GM19467 (cell line): ENCODE measurements at regions not wholly inside any gene's neighbourhood (a gene's known extent, or its start where the extent isn't known, plus 50 kb on each side); places are given as distances from the start of the nearest gene placed in this dataset.
"Not testable (repeated sequence)": the region's sequence is repeated elsewhere in the genome, so short reads cannot be mapped to it uniquely, and the experiment has no call there.

Experiments used
- ATAC-seq: cut with Tn5 transposase; IDR thresholded peaks from one replicate; pipeline ENCODE4 v1.9.1; 2021; ENCODE audit warnings: mild to moderate bottlenecking, moderate library complexity; ENCODE audit not compliant: unreplicated experiment

DNA sequence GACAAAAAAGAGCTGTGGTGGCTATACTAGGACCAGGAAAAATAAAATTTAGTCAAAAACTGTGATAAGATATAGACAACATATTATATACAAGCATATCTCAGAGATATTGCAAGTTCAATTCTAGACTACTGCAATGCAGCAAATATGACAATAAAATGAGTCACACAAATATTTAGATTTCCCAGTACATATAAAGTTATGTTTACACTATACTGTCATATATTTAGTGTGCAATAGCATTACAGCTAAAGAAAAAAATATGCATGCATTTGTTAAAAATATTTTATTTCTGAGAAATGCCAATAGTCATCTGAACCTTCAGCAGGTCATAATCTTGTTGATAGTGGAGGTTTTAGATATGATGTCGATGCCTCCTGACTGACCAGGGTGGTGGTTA lies 72.1 kb downstream of the AKR1C4 start:
- no peak for ATAC-seq

DNA sequence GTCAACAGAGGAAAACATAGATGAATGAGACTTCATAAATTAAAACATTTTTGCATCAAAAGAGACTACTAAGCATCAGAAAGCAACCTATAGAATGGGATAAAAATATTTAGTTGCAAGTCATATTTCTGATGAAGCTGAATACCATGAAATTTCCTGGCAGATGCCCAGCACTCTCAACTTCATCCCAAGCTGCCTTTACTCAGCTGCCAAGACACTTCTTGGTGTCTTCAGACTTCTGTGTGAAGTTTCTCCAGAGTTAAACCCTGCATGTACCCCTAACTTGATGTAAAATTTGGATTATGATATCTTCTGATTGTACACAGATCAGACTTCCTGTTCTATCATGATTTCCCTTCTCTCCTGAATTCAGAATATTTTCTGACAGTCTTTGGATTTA lies 73.2 kb downstream of the AKR1C4 start:
- no peak for ATAC-seq

DNA sequence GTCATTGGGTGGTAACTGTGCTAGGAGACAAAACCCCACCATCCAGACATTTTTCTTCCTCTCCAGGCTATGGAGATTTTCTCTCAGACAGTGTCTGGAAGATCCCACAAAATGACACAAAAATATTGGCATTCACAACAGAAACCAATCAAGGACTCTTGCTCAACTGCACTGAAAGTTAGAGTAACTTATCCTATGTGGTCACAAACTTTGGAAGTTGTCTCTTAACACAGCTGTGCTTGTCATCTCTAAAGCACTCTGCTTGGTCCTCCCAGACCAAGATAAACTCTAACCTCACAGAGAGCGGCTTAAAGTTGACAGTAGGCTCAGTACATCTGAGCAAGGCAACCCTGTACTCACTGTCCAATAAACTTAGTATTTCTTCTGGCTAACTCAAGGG lies 74.9 kb downstream of the AKR1C4 start:
- ATAC-seq: no peak

DNA sequence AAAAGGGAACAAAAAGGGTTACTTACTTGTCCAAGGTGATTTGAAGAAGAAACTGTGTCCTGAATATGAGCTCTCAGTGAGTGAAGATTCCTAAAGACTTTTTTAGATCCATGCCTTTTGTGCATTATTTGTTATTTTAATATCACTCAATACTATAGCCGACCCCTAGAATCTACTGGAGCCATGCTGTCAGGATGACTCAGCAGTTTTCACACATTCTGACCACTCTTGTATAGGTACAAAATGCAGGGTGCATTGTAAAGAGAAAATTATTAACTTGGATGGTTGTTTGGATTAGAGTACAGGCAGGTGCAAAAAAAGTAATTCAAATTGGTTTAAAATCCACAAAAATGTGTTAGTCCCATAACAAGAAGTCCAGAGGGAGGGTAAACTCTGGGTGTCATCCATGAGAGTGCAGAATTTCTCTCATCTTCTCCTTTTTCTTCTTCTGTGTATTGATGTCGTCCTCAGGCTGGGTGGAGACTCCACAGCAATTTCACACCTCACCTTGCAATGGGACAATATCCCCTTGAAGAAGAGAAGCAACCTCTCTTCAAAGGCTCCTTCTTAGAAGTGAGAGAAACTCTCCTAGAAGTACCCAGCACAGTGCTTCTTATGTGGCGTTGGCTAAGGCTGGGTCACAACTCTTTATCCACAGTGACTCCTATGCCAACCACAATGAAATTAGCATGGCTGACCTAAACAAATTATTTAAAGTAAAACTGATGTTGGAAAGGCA lies 75.6 kb downstream of the AKR1C4 start:
- no peak for ATAC-seq

DNA sequence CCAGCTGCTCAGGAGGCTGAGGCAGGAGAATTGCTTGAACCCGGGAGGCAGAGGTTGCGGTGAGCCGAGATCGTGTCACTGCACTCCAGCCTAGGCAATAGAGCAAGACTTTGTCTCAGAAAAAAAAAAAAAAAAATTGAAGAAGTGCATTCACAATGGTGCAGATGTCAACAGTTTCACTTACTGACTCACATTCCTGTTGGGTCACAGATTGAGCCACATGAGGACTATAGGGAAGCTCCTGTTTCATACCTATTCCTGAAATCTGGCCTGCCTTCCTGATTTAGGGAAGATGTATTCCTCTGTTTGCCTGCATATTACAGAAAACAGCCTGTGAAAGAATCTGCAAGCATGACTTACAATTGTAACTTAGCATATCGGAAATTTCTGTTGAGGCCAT lies 78.2 kb downstream of the AKR1C4 start:
- ATAC-seq: no peak

DNA sequence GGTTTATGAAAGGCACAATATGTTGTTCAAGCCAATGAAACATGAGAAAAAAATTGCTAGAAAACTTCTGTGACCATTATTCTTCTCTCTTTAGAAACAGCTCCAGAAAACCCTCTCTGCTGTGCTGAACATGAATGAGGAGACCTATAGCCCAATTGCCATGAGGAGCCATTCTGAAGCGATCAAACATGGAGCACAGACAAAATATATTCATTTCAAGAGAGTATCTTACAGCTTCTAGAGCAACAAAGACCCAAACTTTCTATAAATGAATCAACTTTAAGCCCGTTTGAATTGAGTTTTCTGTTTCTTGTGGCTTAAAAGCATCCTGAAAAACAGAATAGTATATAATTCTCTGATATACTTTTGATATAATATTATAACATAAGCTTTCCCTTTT lies 83.4 kb upstream of the UCN3 start:
- no peak for ATAC-seq

DNA sequence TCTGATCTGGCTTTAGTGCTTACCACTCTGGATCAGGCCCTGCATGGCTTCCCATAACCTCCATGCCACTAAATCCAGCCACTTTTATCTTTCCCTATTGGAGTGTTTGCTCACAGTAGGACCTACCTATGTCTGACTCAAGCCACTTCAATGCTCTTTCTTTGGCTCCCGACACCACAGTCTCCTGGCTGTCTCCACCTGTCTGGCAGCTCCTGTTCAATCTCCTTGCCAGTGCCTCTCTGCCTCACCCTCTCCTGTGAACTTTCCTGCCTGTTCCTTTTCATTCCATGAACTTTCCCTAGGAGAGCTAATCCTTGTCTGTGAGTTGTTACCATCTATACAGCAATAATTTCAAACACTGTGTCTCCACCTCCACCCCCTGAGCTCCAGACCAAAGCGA lies 82.6 kb upstream of the UCN3 start:
- no peak for ATAC-seq

DNA sequence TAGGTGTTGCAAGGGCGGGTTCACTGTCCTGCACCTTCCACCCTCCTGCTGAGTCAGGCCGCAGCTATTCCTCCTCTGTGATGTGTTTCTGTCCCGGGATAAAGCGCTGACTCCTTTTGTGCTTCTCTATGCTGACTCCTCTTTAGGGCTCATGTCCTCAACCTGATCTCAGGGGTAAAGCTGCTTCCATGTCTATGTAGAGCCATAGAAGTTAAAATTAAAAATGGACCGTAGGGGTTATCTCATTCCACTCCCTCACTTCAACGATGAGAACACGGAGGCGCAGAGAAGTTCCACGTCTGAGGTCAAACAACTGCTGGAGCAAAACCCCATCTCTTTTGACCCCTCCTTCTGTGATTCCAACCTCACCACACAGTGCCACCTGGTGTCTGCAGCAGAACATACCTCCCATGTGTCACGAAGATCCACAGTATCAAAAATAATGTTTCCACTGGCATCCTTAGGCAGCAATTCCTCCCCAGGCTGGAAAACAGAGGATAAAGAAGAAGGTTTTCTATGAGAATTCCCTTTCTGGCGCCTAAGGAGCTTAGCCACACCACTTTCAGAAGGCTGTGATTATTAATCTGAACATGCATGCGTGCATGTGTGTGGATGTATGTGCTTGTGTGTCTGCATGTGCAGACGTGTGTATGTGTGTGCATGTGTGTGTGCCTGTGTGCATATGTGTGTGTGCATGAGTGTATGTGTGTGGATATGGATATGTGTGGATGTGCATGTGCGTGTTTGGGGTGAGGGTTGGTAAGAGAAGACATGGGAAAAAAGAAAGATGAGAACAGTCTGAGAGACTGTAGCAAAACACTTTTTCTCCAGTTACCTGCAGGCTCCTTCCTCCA lies 81.2 kb upstream of the UCN3 start:
- peak; percentile 85 for ATAC-seq

DNA sequence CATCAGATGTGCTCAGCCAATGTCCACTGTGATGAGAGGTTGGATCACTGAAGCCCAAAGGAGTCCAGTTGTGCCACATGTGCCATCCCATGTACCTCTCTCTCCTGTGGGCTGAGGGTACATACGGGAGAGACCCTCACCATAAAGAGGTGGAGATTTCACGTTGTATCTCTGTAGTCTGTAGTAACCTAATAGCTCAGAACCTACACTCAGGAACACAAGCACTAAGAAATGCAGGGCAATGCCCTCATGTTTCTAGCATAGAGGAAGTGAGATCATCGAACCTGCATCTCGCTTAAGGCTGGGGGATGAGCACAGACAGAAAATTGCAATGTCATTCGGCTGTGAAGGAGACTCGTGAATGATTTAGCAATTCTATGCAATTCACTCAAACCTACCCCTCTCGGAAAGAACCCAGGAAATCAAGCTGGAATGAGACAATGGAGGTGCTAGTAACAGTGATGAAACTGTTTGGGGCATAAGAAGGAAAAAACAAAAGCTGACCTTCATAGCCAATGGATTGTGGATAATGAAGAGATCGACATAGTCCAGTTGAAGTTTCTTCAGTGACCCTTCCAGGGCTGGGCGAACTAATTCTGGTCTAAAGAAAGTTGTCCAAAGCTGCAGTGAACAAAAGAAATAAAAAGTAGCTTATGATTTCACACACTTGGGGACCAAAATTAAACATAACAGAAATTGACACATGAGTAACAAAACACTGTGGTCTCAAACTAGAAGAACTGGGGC lies 80.3 kb upstream of the UCN3 start:
- peak; percentile 55 for ATAC-seq

DNA sequence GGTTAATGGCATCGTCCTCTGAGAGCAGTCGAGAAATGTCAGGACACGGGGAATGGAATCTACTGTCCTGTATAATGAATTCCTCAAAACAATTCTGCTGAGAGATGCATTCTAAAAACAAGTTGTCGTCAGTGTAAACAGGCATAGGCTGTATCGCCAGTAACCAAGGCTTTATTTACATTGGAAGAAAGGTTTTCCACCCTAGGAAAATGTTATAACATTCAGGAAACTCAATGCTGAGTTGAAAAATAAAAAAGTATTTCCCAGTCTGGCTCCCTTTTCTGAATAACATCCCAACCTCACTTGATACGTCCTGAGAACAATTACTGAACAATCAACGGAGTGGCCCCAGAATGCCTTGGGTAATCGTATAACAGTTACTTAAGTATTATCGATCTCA lies 79.6 kb upstream of the UCN3 start:
- ATAC-seq: no peak

DNA sequence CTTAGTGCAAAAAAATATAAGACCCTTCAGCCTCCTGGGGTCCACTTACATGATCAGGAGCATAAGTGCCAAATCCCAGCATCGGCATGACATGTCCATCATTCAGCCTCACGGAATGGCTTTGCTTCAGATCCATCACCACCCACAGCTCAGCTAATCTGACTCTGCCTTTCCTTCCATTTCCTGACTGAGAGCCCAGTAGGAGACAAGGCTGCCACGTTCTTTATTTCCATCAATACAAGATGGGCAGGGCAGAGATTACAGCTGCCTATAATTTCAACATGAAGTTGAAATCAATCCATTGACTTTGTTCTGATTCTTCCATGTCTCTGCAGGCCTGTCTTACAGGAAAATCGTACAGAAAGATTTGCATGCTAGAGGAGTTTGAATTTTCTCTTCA lies 76.4 kb upstream of the UCN3 start:
- no peak for ATAC-seq

DNA sequence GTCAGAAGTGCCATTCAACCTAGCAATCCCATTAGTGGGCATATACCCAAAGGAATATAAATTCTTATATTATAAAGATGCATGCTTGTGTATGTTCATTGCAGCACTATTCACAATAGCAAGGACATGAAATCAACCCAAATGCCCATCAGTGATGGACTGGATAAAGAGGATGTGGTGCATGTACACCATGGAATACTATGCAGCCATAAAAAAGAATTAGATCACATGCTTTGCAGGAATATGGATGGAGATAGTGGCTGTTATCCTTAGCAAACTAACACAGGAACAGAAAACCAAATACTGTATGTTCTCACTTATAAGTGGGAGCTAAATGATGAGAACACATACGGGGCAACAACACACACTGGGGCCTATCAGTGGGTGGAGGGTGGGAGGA lies 75.5 kb upstream of the UCN3 start:
- not testable (repeated sequence) for ATAC-seq

DNA sequence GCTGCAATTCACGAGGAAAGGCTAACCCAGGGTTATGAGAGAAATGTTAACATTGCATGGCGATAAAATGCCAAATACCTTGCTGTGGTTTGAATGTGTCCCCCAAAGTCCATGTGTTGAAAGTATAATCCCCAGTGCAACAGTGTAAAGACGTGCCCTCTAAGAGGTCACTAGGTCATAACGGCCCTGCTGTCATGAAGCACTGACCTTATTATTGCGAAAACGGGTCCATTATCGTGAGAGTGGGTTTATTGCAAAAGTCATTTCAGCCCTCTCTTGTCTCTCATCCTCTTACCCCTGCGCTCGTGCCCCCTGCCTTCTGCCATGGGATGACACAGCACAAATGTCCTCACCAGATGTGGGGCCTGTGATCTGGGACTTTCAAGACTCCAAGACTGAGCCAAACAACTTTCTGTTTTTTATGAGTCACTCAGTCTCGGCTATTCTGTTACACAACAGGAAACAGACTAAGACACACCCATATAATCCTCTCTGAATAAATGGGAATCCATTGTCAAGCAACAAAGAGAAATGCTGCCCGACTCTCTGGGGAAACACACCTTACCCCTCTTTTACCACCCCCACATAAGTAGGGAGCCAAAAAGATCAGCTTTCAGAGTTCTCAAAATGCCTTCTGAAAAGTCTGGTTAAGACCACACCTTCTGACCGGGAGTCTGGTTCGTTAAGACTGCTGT lies 73.1 kb upstream of the UCN3 start:
- ATAC-seq: no peak

DNA sequence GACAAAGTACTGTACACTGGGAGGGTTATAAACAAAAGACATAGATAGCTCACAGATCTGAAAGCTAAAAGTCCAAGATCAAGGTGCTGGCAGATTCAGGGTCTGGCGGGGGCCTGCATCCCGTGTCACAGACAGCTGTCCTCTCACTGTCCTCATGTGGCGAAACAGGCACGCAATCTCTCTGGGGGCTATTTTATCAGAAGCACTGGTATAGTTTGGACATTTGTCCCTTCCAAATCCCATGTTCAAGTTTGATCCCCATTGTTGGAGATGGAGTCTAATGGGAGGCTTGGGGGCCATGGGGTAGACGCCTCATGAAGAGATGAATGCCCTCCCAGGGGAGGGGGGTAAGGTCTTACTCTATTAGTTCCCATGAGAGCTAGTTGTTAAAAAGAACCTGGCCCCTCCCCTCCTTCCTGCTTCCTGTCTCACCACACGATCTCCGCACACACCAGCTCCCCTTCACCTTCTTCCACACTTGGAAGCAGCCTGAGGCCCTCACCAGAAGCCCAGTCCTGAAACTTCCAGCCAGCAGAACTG lies 72.5 kb upstream of the UCN3 start:
- no peak for ATAC-seq

DNA sequence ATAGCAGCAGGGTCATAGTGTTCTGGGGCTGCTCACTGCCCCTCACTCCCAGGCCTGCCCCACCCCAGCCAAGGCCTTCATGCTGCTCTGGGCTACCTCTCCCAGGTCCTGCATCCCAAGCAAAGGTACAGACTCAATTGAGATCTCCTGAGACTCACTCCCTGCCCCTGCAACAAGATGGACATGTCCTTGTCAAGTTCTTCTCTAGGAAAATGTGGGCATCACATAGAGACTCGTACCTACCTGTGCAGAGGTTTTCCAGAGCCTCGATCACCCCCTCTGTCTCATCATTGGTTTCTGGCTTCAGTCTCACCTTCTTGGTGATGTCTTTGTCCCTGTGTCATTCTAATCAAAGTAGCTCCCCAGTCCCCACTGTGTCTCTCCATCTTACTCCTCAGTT lies 71.8 kb upstream of the UCN3 start:
- not testable (repeated sequence) for ATAC-seq

DNA sequence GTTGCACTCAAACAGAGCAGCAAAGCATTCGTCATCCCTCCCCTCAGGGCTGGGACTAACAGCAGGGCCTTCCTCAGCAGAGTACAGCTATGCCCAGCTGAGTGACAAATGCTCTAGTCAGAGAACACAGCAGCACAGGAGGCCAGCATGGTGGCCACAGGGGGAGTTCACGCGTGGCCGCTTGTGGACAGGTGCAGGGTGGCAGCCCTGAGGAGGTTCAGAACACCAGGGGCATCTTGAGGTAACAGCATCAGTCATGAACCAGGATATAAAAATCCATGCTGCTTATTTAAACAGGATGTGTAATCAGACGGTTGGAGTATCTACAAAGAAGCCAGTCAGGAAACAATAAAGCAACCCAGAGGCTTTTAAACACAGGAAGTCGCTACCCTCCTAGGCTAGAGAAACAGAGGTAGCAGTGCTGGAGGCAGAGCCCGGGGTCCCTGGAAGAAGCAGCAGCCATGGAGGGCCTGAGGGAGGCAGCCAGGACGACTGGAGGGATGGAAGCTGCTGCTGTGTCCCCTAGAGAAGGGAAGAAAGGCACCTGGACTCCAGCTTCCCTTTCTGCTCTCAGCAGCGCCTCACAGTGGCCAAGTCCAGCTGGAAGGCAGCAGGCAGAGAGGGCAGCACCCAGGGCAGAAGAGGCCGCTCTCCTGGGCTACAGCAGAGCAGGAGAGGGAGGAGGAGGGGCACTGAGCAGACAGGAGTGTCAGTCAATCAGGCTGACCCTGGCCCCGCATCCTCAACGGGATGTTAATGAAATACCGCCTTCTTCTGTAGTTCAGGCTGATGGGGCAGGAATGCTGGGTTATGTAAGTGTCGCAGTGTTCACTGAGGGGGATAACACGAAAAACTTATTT lies 70.8 kb upstream of the UCN3 start:
- ATAC-seq: no peak

DNA sequence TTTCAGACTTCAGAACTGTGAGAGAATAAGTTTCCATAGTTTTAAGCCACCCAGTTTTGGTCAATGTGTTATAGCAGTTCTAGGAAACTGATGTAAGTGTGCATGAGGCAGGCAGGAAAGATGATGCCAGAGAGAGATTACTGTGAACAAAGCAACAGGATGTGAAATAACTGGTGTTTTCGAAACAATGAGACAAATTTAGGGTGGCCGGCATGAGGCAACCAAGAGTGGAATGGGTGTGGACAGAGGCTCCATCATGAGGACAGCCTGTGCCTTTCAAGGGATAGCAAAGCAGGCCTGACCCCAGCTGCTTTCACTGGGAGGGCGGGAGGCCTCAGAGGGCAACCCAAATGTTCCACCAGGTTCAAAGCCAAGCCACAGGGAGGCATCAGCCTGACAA lies 67.3 kb upstream of the UCN3 start:
- no peak for ATAC-seq

DNA sequence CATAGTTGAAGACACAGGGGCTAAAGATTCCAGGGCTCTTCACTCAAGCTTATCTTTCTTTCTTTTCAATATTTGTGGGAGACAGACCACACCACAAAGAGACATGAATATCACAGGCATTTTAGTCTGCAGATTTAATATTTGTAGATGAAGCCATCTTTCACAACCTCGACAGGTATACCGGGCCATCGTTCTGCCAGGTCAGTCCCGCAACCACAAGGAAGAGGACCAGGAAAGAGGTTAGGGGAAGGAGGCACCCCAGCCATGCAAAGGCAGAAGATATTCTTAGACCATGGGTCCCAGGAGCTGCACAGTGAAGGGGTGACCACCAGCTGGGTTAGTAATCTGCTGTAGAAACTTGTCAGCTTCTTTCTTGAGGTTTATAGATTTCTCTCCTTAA lies 66.8 kb upstream of the UCN3 start:
- ATAC-seq: no peak

DNA sequence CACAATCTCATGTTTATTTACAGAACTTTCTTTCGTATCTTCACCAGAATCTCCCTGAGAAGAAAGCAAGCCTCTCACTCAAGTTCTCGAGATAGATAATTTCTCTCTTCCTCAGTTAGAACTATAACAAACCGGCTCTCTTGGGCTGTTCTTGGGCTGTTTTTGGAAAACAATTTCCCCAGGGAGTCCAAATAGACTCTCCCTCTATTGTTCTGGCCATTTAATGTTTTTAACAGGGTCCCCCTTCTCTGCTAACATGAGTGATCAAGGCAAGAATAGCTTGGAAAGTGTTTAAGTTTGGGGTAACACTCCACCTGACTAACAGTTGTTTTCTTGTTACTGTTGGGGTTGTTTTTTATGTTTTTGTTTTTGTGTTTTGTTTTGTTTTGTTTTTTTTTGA lies 64.8 kb upstream of the UCN3 start:
- no peak for ATAC-seq

DNA sequence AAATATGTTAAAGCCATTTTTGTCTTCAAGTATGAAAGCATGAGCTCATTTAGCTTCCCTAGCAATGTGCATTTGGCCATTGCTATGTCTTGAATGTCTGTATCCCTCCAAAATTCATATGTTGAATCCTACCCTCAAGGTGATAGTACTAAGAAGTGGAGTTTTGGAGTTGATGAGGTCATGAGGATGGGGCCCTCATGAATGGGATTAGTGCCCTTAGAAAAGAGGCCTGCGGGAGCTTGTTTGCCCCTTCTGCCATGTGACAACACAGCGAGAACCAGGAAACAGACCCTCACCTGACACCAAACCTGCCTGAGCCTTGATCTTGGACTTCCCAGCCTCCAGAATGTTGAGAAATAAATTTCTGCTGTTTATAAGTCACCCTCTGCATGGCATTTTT lies 61.3 kb upstream of the UCN3 start:
- ATAC-seq: no peak
